Chondrocyte (in vitro differentiated cells): ENCODE measurements at regions not wholly inside any gene's neighbourhood (a gene's known extent, or its start where the extent isn't known, plus 50 kb on each side); places are given as distances from the start of the nearest gene placed in this dataset.

Source experiments
- DNase-seq: peaks from one replicate; pipeline ENCODE4 v3.0.0; 2021; ENCODE audit warnings: mixed read lengths, low spot score
- H3K27ac Mint-ChIP-seq: one replicate; pipeline ENCODE4 v1.8.0; 2021; ENCODE audit warnings: mild to moderate bottlenecking, moderate library complexity, mixed read lengths; ENCODE audit not compliant: unreplicated experiment
- H3K27me3 Mint-ChIP-seq: 2 replicates; pipeline ENCODE4 v1.8.0; 2021; ENCODE audit warnings: low read depth, mixed read lengths
- H3K36me3 Mint-ChIP-seq: 2 replicates; pipeline ENCODE4 v1.8.0; 2021; ENCODE audit warnings: low read depth, mixed read lengths
- H3K4me1 Mint-ChIP-seq: 2 replicates; pipeline ENCODE4 v1.8.0; 2021; ENCODE audit warnings: low read depth, mild to moderate bottlenecking, mixed read lengths
- H3K4me3 Mint-ChIP-seq: one replicate; pipeline ENCODE4 v1.8.0; 2021; ENCODE audit warnings: mild to moderate bottlenecking, moderate library complexity, mixed read lengths; ENCODE audit not compliant: unreplicated experiment
- H3K9me3 Mint-ChIP-seq: 2 replicates; pipeline ENCODE4 v1.8.0; 2021; ENCODE audit warnings: low read depth, mixed read lengths
- TF ChIP-seq, protein P1 (sequence below): fragments of 200-600 bp; sonication (generic); IDR thresholded peaks from 2 replicates; pipeline ENCODE4 v1.5.0; 2021; ENCODE audit warnings: antibody characterized with exemption, mild to moderate bottlenecking, moderate library complexity

DNA sequence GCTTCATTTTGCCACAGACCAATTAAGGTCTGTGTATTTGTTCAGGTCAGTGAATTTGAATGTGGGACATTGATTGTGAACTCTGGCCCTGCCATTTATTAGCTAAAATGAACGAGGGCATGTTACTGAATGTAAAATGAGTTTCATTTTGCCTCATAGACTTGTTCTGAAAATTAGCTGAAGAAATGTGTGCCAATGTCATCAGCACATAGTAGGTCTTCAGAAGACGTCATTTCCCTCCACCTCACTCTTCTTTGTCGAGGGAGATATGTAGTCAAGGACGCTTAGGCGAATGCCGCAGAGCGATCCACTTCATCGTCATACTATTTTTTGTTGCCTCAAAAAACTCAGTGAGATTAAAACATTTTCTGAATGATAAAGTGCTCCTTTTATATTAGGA is 291.7 kb downstream of the SMOC2 start:
- H3K27ac Mint-ChIP-seq, result no peak overlapping the region
- H3K4me1 Mint-ChIP-seq, result peaks cover 13% of the 10 kb centered on the region
- no peak overlapping the region for H3K4me3 Mint-ChIP-seq
- no peak for DNase-seq
- no peaks in the 10 kb centered on the region for H3K9me3 Mint-ChIP-seq
- H3K27me3 Mint-ChIP-seq, result peaks cover 2% of the 10 kb centered on the region
- H3K36me3 Mint-ChIP-seq, result no peaks in the 10 kb centered on the region
- TF ChIP-seq, protein P1, sequence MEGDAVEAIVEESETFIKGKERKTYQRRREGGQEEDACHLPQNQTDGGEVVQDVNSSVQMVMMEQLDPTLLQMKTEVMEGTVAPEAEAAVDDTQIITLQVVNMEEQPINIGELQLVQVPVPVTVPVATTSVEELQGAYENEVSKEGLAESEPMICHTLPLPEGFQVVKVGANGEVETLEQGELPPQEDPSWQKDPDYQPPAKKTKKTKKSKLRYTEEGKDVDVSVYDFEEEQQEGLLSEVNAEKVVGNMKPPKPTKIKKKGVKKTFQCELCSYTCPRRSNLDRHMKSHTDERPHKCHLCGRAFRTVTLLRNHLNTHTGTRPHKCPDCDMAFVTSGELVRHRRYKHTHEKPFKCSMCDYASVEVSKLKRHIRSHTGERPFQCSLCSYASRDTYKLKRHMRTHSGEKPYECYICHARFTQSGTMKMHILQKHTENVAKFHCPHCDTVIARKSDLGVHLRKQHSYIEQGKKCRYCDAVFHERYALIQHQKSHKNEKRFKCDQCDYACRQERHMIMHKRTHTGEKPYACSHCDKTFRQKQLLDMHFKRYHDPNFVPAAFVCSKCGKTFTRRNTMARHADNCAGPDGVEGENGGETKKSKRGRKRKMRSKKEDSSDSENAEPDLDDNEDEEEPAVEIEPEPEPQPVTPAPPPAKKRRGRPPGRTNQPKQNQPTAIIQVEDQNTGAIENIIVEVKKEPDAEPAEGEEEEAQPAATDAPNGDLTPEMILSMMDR, result no peak

- no peak for DNase-seq
- Mint-ChIP-seq H3K27me3 (peaks cover 2% of the 10 kb centered on the region), H3K4me3 (no peak overlapping the region), H3K27ac (no peak overlapping the region), H3K9me3 (no peaks in the 10 kb centered on the region), H3K36me3 (no peaks in the 10 kb centered on the region), H3K4me1 (peaks cover 10% of the 10 kb centered on the region)
- TF ChIP-seq, protein P1, result no peak
These were observed 290.1 kb downstream of the SMOC2 start for GRCh38 chr6:168730931-168731716.

- Mint-ChIP-seq H3K27me3 (peaks cover 6% of the 10 kb centered on the region), H3K27ac (no peak overlapping the region), H3K9me3 (no peaks in the 10 kb centered on the region), H3K4me1 (peaks cover 15% of the 10 kb centered on the region), H3K36me3 (no peaks in the 10 kb centered on the region), H3K4me3 (no peak overlapping the region)
- TF ChIP-seq, protein P1, result no peak
- DNase-seq, result no peak
These were observed 287.1 kb downstream of the SMOC2 start for GRCh38 chr6:168728056-168728455.

DNA sequence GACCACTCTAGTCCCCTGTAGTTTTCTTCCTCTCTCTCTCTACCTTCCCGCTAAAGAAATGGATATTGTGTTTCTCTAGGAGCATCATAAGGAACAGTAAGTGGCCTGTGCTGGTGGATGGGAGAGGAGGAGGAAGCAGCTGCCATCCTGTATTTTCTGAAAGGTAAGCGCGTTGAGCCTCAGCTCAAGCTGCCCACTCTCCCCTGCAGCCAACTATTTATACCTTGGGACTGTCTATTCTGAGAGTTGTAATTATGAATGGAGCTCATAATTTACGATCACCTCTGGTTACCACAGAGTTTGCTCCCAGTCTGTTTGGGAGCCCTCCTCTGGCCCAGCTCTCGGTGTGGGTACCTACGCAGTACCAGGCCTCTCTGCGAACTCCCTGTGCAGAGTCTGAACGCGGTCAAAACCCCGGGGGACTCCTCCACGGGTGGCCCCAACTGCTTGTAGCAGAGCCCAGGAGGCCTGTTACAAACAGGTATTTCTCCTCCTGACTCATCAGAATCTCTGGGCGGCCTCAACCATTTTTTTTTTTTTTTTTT is 285.4 kb downstream of the SMOC2 start:
- H3K4me3 Mint-ChIP-seq, result no peak overlapping the region
- H3K27ac Mint-ChIP-seq, result no peak overlapping the region
- peaks cover 14% of the 10 kb centered on the region for H3K27me3 Mint-ChIP-seq
- DNase-seq, result no peak
- peaks cover 15% of the 10 kb centered on the region for H3K4me1 Mint-ChIP-seq
- H3K36me3 Mint-ChIP-seq, result no peaks in the 10 kb centered on the region
- TF ChIP-seq, protein P1, result no peak
- no peaks in the 10 kb centered on the region for H3K9me3 Mint-ChIP-seq

DNA sequence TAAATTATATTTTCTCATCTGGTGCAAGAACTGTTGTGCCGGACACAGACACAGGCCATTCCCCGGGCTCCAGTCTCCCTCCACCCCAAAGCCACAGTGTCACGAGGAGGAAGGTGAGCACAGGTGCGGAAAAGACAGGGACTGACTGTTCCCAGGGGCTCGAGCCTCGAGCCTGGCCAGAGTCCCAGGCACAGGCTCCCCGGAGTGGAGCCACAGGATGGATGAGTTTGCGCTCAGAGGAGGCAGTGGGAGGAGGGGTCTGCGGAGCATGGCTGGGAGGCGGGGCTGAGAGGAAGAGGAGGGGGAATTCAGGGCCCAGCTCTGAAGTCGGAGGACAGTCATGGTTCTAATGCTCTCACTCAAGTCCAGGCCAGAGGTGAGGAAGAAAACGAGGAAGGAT is 284.8 kb downstream of the SMOC2 start:
- Mint-ChIP-seq H3K27ac (no peak overlapping the region), H3K27me3 (peaks cover 14% of the 10 kb centered on the region), H3K4me3 (no peak overlapping the region), H3K4me1 (peaks cover 15% of the 10 kb centered on the region), H3K36me3 (no peaks in the 10 kb centered on the region), H3K9me3 (no peaks in the 10 kb centered on the region)
- no peak for DNase-seq
- TF ChIP-seq, protein P1, result no peak
